B cell (primary cell): ENCODE measurements at regions not wholly inside any gene's neighbourhood (a gene's known extent, or its start where the extent isn't known, plus 50 kb on each side); places are given as distances from the start of the nearest gene placed in this dataset.

ENCODE experiments used
- ATAC-seq: fragments of 200-7000 bp; cut with Tn5 transposase; one replicate; pipeline ENCODE4 v1.10.0; 2021; ENCODE audit warnings: low read depth, mild to moderate bottlenecking, moderate number of reproducible peaks, moderate library complexity
- CTCF ChIA-PET: fragments of 350-600 bp; sonication (Branson Sonifier 250); formaldehyde crosslinking; loops from one replicate; lab custom pipeline; 2021; ENCODE audit warnings: antibody characterized with exemption, inconsistent platforms; lab: Charles Lee
- POLR2A ChIA-PET: fragments of 350-600 bp; sonication (Branson Sonifier 250); formaldehyde crosslinking; loops from one replicate; lab custom pipeline; 2021; ENCODE audit warnings: antibody characterized with exemption; lab: Charles Lee
- DNase-seq: peaks from one replicate; pipeline ENCODE4 v3.0.0; 2013
- H2AFZ ChIP-seq: 2 replicates; pipeline ENCODE4 v1.6.1; 2012; ENCODE audit warnings: mild to moderate bottlenecking, low read depth, low read length; ENCODE audit not compliant: insufficient read depth, poor library complexity, severe bottlenecking
- H3K27ac ChIP-seq, 2 donors: 1 replicate in 1 of 2; 2 replicates in 1 of 2; pipeline ENCODE4 v1.5.1; 2012 to 2013; ENCODE audit warnings: low read length in 2 of 2, mild to moderate bottlenecking in 2 of 2, moderate library complexity in 1 of 2
- H3K27me3 ChIP-seq, 4 experiments: fragments of 200-600 bp in 1 of 4; sonication (generic) in 1 of 4; replicated peaks in 1 of 4; 1 replicate in 2 of 4; 2 replicates in 2 of 4; pipeline versions ENCODE4 v1.6.1 to v1.7.0; 2013 to 2016; ENCODE audit warnings: low read length in 3 of 4, mild to moderate bottlenecking in 2 of 4, mixed read lengths in 1 of 4, moderate library complexity in 1 of 4; ENCODE audit not compliant: insufficient read depth in 4 of 4, control insufficient read depth in 3 of 4; ENCODE audit errors: control extremely low read depth in 1 of 4
- H3K36me3 ChIP-seq, 2 experiments: replicated peaks in 1 of 2; 1 replicate in 1 of 2; 2 replicates in 1 of 2; pipeline versions ENCODE4 v1.6.1 to v1.7.1; 2013; ENCODE audit warnings: low read length in 1 of 2; ENCODE audit not compliant: insufficient read depth in 2 of 2, control insufficient read depth in 1 of 2; ENCODE audit errors: control extremely low read depth in 1 of 2, extremely low read depth in 1 of 2
- H3K4me1 ChIP-seq, 2 donors: fragments of 200-600 bp in 1 of 2; sonication (generic) in 1 of 2; 1 replicate in 1 of 2; 2 replicates in 1 of 2; pipeline versions ENCODE4 v1.5.1 to v1.6.1; 2013 to 2017; ENCODE audit warnings: low read length in 2 of 2; ENCODE audit not compliant: control insufficient read depth in 2 of 2, insufficient read depth in 2 of 2
- H3K4me2 ChIP-seq: replicated peaks from 2 replicates; pipeline ENCODE3; 2012; ENCODE audit warnings: mild to moderate bottlenecking, low read depth, low read length; ENCODE audit not compliant: poor library complexity, severe bottlenecking
- H3K4me3 ChIP-seq, 5 experiments: fragments of 200-600 bp in 1 of 5; sonication (generic) in 1 of 5; 1 replicate in 3 of 5; 2 replicates in 2 of 5; pipeline versions ENCODE4 v1.5.1 to v1.7.0; 2011 to 2016; ENCODE audit warnings: low read length in 4 of 5, mild to moderate bottlenecking in 4 of 5, low read depth in 2 of 5, control low read depth in 1 of 5, moderate library complexity in 1 of 5; ENCODE audit not compliant: insufficient read depth in 1 of 5; ENCODE audit errors: control extremely low read depth in 1 of 5, extremely low read depth in 1 of 5
- H3K79me2 ChIP-seq: fragments of 200-600 bp; sonication (generic); one replicate; pipeline ENCODE4 v1.6.0; 2016; ENCODE audit warnings: low read length; ENCODE audit not compliant: control insufficient read depth, insufficient read depth
- H3K9ac ChIP-seq: fragments of 200-600 bp; sonication (generic); 2 replicates; pipeline ENCODE4 v1.6.1; 2017; ENCODE audit warnings: mild to moderate bottlenecking, low read length, moderate library complexity
- H3K9me3 ChIP-seq, 3 donors: one replicate each; pipeline versions ENCODE4 v1.6.1 to v1.7.1; 2013; ENCODE audit warnings: low read length in 2 of 3; ENCODE audit not compliant: control insufficient read depth in 2 of 3, insufficient read depth in 1 of 3; ENCODE audit errors: control extremely low read depth in 1 of 3
- H4K20me1 ChIP-seq: 2 replicates; pipeline ENCODE4 v1.6.0; 2012; ENCODE audit warnings: mild to moderate bottlenecking, low read length; ENCODE audit not compliant: insufficient read depth, control insufficient read depth, poor library complexity, severe bottlenecking
- H3K27ac Mint-ChIP-seq: one replicate; pipeline ENCODE4 v1.8.0; 2021; ENCODE audit warnings: mixed read lengths
- H3K27me3 Mint-ChIP-seq: one replicate; pipeline ENCODE4 v1.8.0; 2021; ENCODE audit warnings: mixed read lengths
- H3K4me1 Mint-ChIP-seq: one replicate; pipeline ENCODE4 v1.8.0; 2021; ENCODE audit warnings: mixed read lengths
- H3K4me3 Mint-ChIP-seq: one replicate; pipeline ENCODE4 v1.8.0; 2021; ENCODE audit warnings: mixed read lengths
- H3K9me3 Mint-ChIP-seq: one replicate; pipeline ENCODE4 v1.8.0; 2022; ENCODE audit warnings: mixed read lengths; ENCODE audit not compliant: insufficient read depth
- CTCF ChIP-seq: fragments of 200-600 bp; IDR thresholded peaks from one replicate; pipeline ENCODE4 v1.8.0; 2022; ENCODE audit warnings: antibody characterized with exemption, mild to moderate bottlenecking
- EZH2 ChIP-seq: IDR thresholded peaks from 2 replicates; pipeline ENCODE4 v1.6.1; 2012; ENCODE audit warnings: borderline replicate concordance, low read depth, mild to moderate bottlenecking, moderate library complexity, low read length; ENCODE audit not compliant: insufficient read depth, poor library complexity, severe bottlenecking
- WGBS: methylation state at CpG from one replicate; pipeline ENCODE4 v1.1.5; 2013; ENCODE audit warnings: missing lambda C conversion rate; ENCODE audit not compliant: insufficient coverage; 5-methylcytosine and 5-hydroxymethylcytosine counted together
- intact Hi-C: fragments of 100-400 bp; cut with micrococcal nuclease; formaldehyde crosslinking; loops from one replicate; pipeline ENCODE4 v1.10.0; 2022

GRCh38 chr9:118782790-118783463 is 586.3 kb downstream of the BRINP1 start:
- H3K4me3 Mint-ChIP-seq: no peak overlapping the region
- Histone ChIP-seq H3K27me3 (no peaks in the 10 kb centered on the region), H4K20me1 (no peaks in the 10 kb centered on the region), H3K4me3 (no peak overlapping the region), H3K9me3 (peaks cover 0 to 8% (median 0%) of the 10 kb centered on the region in 3 donors), H3K4me2 (no peak overlapping the region), H3K27ac (no peak overlapping the region), H2AFZ (no peak overlapping the region), H3K79me2 (no peaks in the 10 kb centered on the region), H3K9ac (no peak overlapping the region), H3K36me3 (no peaks in the 10 kb centered on the region), H3K4me1 (no peaks in the 10 kb centered on the region)
- ATAC-seq: no peak
- peaks cover 3% of the 10 kb centered on the region for H3K9me3 Mint-ChIP-seq
- ChIA-PET POLR2A (no interaction called here), CTCF (no interaction called here)
- no peaks in the 10 kb centered on the region for H3K27me3 Mint-ChIP-seq
- H3K4me1 Mint-ChIP-seq: no peaks in the 10 kb centered on the region
- intact Hi-C loops: no loop called here
- 81% methylated on average over 4 of the region's 5 CpGs for WGBS
- no peak overlapping the region for H3K27ac Mint-ChIP-seq
- TF ChIP-seq EZH2 (no peak), CTCF (no peak)
- no peak for DNase-seq

GRCh38 chr9:118784033-118784432 is 585.2 kb downstream of the BRINP1 start:
- WGBS: 100% methylated on average over 2 of the region's 3 CpGs
- H3K4me1 ChIP-seq: no peaks in the 10 kb centered on the region
- no peak overlapping the region for H3K4me2 ChIP-seq
- ChIA-PET CTCF (no interaction called here), POLR2A (no interaction called here)
- H3K79me2 ChIP-seq: no peaks in the 10 kb centered on the region
- H3K4me3 ChIP-seq: no peak overlapping the region
- no peaks in the 10 kb centered on the region for H3K36me3 ChIP-seq
- Mint-ChIP-seq H3K4me3 (no peak overlapping the region), H3K27ac (no peak overlapping the region), H3K9me3 (peaks cover 3% of the 10 kb centered on the region), H3K4me1 (no peaks in the 10 kb centered on the region), H3K27me3 (no peaks in the 10 kb centered on the region)
- intact Hi-C loops: no loop called here
- H3K27me3 ChIP-seq: no peaks in the 10 kb centered on the region
- ATAC-seq (no peak), DNase-seq (no peak)
- no peak overlapping the region for H3K9ac ChIP-seq
- no peaks in the 10 kb centered on the region for H4K20me1 ChIP-seq
- H3K27ac ChIP-seq: no peak overlapping the region
- H2AFZ ChIP-seq: no peak overlapping the region
- peaks cover 0 to 8% (median 0%) of the 10 kb centered on the region in 3 donors for H3K9me3 ChIP-seq
- TF ChIP-seq EZH2: no peak
- TF ChIP-seq CTCF: no peak
